Testis (tissue), 2 donors: ENCODE measurements at regions not wholly inside any gene's neighbourhood (a gene's known extent, or its start where the extent isn't known, plus 50 kb on each side); places are given as distances from the start of the nearest gene placed in this dataset.

Source experiments
- POLR2A ChIP-seq: fragments of 450-650 bp; IDR thresholded peaks from one replicate; pipeline ENCODE4 v1.6.1; 2017; ENCODE audit warnings: antibody characterized with exemption, mild to moderate bottlenecking, moderate library complexity
- TF ChIP-seq, protein P1 (sequence below), 3 experiments: fragments of 450-650 bp in 2 of 3; fragments of 200-600 bp in 1 of 3; sonication (generic) in 1 of 3; IDR thresholded peaks; one replicate each; pipeline ENCODE4 v1.5.1; 2016 to 2019; ENCODE audit warnings: antibody characterized with exemption in 3 of 3, mild to moderate bottlenecking in 2 of 3, moderate library complexity in 1 of 3

DNA sequence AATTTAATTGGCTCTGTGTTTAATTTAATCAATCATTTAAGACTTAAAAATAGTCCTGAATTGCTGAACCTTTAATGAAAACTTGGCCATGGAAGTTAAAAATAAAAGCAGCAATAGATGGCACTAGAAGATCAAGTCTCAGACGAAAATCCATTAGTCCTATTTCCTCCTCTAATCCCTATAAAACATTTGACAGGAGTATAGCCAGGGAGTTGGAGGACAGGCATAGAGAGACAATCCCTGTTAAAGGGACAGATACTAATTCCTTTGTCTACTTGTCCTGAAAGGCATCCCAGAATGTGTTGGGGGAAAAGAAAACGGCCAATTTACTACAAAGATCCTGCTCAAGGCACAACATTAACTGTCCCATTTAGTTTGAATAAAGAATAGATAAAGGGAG lies 276.3 kb upstream of the TACR3 start:
- TF ChIP-seq, protein P1, sequence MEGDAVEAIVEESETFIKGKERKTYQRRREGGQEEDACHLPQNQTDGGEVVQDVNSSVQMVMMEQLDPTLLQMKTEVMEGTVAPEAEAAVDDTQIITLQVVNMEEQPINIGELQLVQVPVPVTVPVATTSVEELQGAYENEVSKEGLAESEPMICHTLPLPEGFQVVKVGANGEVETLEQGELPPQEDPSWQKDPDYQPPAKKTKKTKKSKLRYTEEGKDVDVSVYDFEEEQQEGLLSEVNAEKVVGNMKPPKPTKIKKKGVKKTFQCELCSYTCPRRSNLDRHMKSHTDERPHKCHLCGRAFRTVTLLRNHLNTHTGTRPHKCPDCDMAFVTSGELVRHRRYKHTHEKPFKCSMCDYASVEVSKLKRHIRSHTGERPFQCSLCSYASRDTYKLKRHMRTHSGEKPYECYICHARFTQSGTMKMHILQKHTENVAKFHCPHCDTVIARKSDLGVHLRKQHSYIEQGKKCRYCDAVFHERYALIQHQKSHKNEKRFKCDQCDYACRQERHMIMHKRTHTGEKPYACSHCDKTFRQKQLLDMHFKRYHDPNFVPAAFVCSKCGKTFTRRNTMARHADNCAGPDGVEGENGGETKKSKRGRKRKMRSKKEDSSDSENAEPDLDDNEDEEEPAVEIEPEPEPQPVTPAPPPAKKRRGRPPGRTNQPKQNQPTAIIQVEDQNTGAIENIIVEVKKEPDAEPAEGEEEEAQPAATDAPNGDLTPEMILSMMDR (IDR thresholded peaks at IDR 0.05): no peak
- no peak for TF ChIP-seq POLR2A
